MCF 10A (cell line): ENCODE measurements at regions not wholly inside any gene's neighbourhood (a gene's known extent, or its start where the extent isn't known, plus 50 kb on each side); places are given as distances from the start of the nearest gene placed in this dataset.
A peak's percentile ranks its signal among the peaks of the same experiment; 100 is the strongest.

Experiments
- BruUV-seq: library from RNA; stranded (reverse); fragments of 400-500 nt; replicated peaks from 2 replicates; lab custom pipeline; 2021; lab: Mats Ljungman, UMichigan
- CTCF ChIA-PET: fragments of 300-600 bp; sonication (Branson Sonifier 250); formaldehyde crosslinking; extraction: SDS; loops from one replicate; lab custom pipeline; 2021; ENCODE audit warnings: antibody characterized with exemption, inconsistent platforms; lab: Yijun Ruan, JAX
- POLR2A ChIA-PET: fragments of 300-600, 350-650 bp; sonication (Branson Sonifier 250); formaldehyde crosslinking; extraction: SDS; loops from one replicate; lab custom pipeline; 2020; ENCODE audit warnings: antibody characterized with exemption, inconsistent platforms; lab: Yijun Ruan, JAX
- DNase-seq: peaks from one replicate; pipeline ENCODE4 v3.0.0-alpha.2; 2018; ENCODE audit not compliant: unreplicated experiment
- H3K27ac Mint-ChIP-seq: one replicate; pipeline ENCODE4 v1.8.0; 2022; ENCODE audit warnings: mild to moderate bottlenecking, low read depth, mixed read lengths; ENCODE audit not compliant: unreplicated experiment
- H3K27me3 Mint-ChIP-seq: one replicate; pipeline ENCODE4 v1.8.0; 2022; ENCODE audit warnings: mixed read lengths; ENCODE audit not compliant: insufficient read depth, unreplicated experiment
- H3K36me3 Mint-ChIP-seq: one replicate; pipeline ENCODE4 v1.8.0; 2022; ENCODE audit warnings: mild to moderate bottlenecking, moderate library complexity, mixed read lengths; ENCODE audit not compliant: insufficient read depth, unreplicated experiment
- H3K4me1 Mint-ChIP-seq: one replicate; pipeline ENCODE4 v1.8.0; 2022; ENCODE audit warnings: mixed read lengths; ENCODE audit not compliant: insufficient read depth, unreplicated experiment
- H3K4me3 Mint-ChIP-seq: one replicate; pipeline ENCODE4 v1.8.0; 2022; ENCODE audit warnings: mild to moderate bottlenecking, moderate library complexity, mixed read lengths; ENCODE audit not compliant: unreplicated experiment
- H3K9me3 Mint-ChIP-seq: one replicate; pipeline ENCODE4 v1.8.0; 2022; ENCODE audit warnings: mixed read lengths; ENCODE audit not compliant: unreplicated experiment
- intact Hi-C: fragments of 100-400 bp; cut with micrococcal nuclease; formaldehyde crosslinking; loops from 2 replicates; pipeline ENCODE4 v1.14.1; 2022
- TF ChIP-seq, protein P1 (sequence below): fragments of 200-600 bp; IDR thresholded peaks from one replicate; pipeline ENCODE4 v1.8.0; 2022; ENCODE audit warnings: antibody characterized with exemption, mild to moderate bottlenecking; ENCODE audit not compliant: unreplicated experiment

DNA sequence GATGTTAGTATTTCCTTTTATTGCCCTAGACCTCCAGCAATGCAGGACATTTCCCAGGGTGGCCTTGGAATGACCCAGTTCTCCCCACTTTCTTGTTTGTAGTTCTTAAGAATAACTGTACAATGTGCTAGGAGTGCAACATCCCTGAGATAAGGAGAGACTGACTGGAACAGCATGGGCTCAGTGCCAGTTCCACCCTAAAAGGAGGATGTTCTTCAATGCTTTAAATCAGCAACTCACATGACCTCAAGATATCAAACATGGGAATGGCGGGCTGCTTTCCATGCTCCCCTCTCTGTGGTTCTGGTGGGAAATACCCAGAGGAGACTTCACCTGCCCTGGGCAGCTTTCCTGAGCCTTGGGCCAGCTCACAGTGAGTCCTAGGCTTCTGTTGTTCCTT lies 766.9 kb upstream of the FBXO33 start:
- TF ChIP-seq, protein P1, sequence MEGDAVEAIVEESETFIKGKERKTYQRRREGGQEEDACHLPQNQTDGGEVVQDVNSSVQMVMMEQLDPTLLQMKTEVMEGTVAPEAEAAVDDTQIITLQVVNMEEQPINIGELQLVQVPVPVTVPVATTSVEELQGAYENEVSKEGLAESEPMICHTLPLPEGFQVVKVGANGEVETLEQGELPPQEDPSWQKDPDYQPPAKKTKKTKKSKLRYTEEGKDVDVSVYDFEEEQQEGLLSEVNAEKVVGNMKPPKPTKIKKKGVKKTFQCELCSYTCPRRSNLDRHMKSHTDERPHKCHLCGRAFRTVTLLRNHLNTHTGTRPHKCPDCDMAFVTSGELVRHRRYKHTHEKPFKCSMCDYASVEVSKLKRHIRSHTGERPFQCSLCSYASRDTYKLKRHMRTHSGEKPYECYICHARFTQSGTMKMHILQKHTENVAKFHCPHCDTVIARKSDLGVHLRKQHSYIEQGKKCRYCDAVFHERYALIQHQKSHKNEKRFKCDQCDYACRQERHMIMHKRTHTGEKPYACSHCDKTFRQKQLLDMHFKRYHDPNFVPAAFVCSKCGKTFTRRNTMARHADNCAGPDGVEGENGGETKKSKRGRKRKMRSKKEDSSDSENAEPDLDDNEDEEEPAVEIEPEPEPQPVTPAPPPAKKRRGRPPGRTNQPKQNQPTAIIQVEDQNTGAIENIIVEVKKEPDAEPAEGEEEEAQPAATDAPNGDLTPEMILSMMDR, result no peak
- POLR2A ChIA-PET, result no interaction called here
- intact Hi-C loops, result no loop called here
- no peaks in the 10 kb centered on the region for H3K36me3 Mint-ChIP-seq
- H3K4me3 Mint-ChIP-seq, result no peak overlapping the region
- no peak for DNase-seq
- no peaks in the 10 kb centered on the region for H3K4me1 Mint-ChIP-seq
- no peaks in the 10 kb centered on the region for H3K9me3 Mint-ChIP-seq
- no peaks in the 10 kb centered on the region for H3K27me3 Mint-ChIP-seq
- H3K27ac Mint-ChIP-seq, result no peak overlapping the region
- CTCF ChIA-PET, result interaction anchor here (0.6 kb wide), 1 partner anchor 378 kb away, joined by 3 read pairs; no protein-coding TSS in a partner anchor
- no TSS peak for BruUV-seq

DNA sequence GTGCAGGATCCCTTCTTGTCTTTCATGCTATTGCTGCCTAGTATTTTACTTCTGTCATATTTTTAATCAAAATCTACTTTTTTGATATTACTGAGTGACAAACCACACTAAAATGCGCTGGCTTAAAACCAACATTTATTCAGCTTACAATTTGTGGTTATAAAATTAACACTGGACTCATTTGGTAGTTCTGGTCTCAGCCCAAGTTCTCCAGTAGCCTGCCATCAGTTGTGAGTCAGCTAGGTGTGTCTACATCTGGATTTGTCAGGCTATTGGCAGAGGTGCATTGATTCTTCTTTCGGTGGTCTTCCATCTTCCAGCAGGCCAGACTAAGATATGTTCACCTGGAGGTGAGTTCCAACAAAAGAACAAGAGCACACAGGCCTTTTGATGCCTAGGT lies 765.1 kb upstream of the FBXO33 start:
- intact Hi-C loops, result no loop called here
- Mint-ChIP-seq H3K4me1 (no peaks in the 10 kb centered on the region), H3K36me3 (no peaks in the 10 kb centered on the region), H3K27me3 (no peaks in the 10 kb centered on the region), H3K27ac (no peak overlapping the region), H3K4me3 (no peak overlapping the region), H3K9me3 (no peaks in the 10 kb centered on the region)
- ChIA-PET POLR2A (interaction anchor here (0.6 to 1.1 kb wide), 4 partner anchors 9 to 32 kb away, joined by 3 to 5 read pairs (median 4); no protein-coding TSS in a partner anchor), CTCF (no interaction called here)
- BruUV-seq, result no TSS peak
- peak; percentile 13 for DNase-seq
- TF ChIP-seq, protein P1, result no peak

DNA sequence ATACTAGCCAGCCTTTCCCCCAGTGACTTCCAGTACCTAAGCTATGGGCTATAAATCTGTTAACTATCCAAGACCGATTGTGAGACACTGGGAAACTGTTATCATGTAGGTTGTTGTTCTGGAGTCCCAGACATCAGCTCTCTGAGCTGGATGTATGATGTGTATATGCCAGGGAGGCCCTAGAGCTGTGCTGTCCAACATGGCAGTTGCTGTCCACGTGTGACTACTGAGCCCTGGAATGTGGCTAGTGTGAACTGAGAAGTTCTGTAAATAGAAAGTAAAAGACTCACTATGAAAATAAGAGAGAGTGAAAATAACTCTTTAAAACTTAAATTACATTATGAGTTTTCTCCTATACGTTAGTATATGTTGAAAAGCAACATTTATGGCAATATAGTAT lies 755.8 kb upstream of the FBXO33 start:
- no peaks in the 10 kb centered on the region for H3K27me3 Mint-ChIP-seq
- H3K27ac Mint-ChIP-seq, result no peak overlapping the region
- CTCF ChIA-PET, result interaction anchor here (0.7 kb wide), 2 partner anchors 16 to 336 kb away, joined by 3 read pairs; no protein-coding TSS in a partner anchor
- peaks cover 8% of the 10 kb centered on the region for H3K4me1 Mint-ChIP-seq
- peak; percentile 38 for DNase-seq
- intact Hi-C loops, result no loop called here
- BruUV-seq, result no TSS peak
- no peaks in the 10 kb centered on the region for H3K36me3 Mint-ChIP-seq
- H3K9me3 Mint-ChIP-seq, result no peaks in the 10 kb centered on the region
- POLR2A ChIA-PET, result interaction anchor here (0.8 to 1.8 kb wide), 2 partner anchors 9 to 15 kb away, joined by 3 to 5 read pairs; no protein-coding TSS in a partner anchor
- TF ChIP-seq, protein P1, result no peak
- H3K4me3 Mint-ChIP-seq, result no peak overlapping the region

GRCh38 chr14:40164083-40164482 lies 731.9 kb upstream of the FBXO33 start:
- Mint-ChIP-seq H3K36me3 (no peaks in the 10 kb centered on the region), H3K27ac (no peak overlapping the region), H3K9me3 (peaks cover 25% of the 10 kb centered on the region), H3K27me3 (no peaks in the 10 kb centered on the region), H3K4me1 (no peaks in the 10 kb centered on the region), H3K4me3 (no peak overlapping the region)
- POLR2A ChIA-PET, result interaction anchor here (0.9 to 2.4 kb wide), 4 partner anchors 10 to 57 kb away, joined by 3 to 13 read pairs (median 8); no protein-coding TSS in a partner anchor
- CTCF ChIA-PET, result no interaction called here
- TF ChIP-seq, protein P1, result no peak
- BruUV-seq, result no TSS peak
- intact Hi-C loops, result no loop called here
- DNase-seq, result no peak
